WTC11 (cell line): ENCODE measurements at regions not wholly inside any gene's neighbourhood (a gene's known extent, or its start where the extent isn't known, plus 50 kb on each side); places are given as distances from the start of the nearest gene placed in this dataset.

Source experiments
- ATAC-seq: fragments of 200-7000 bp; cut with Tn5 transposase; 2 replicates; pipeline ENCODE4 v1.10.0; 2021; ENCODE audit warnings: mild to moderate bottlenecking, moderate library complexity
- CTCF ChIA-PET: fragments of 300-600 bp; sonication (Branson Sonifier 250); formaldehyde crosslinking; loops from one replicate; lab custom pipeline; 2021; ENCODE audit warnings: antibody characterized with exemption; lab: Charles Lee
- POLR2A ChIA-PET: fragments of 350-600 bp; sonication (Branson Sonifier 250); formaldehyde crosslinking; loops from one replicate; lab custom pipeline; 2021; ENCODE audit warnings: antibody characterized with exemption; lab: Charles Lee
- DNase-seq: peaks from one replicate; pipeline ENCODE4 v3.0.0; 2021; ENCODE audit warnings: low spot score
- H3K27ac Mint-ChIP-seq: 2 replicates; pipeline ENCODE4 v1.8.0; 2021; ENCODE audit warnings: mixed read lengths
- H3K27me3 Mint-ChIP-seq: 2 replicates; pipeline ENCODE4 v1.8.0; 2021; ENCODE audit warnings: low read depth, mild to moderate bottlenecking, moderate library complexity, mixed read lengths
- H3K36me3 Mint-ChIP-seq: 2 replicates; pipeline ENCODE4 v1.8.0; 2021; ENCODE audit warnings: mixed read lengths
- H3K4me1 Mint-ChIP-seq: 2 replicates; pipeline ENCODE4 v1.8.0; 2022; ENCODE audit warnings: mixed read lengths
- H3K4me3 Mint-ChIP-seq: 2 replicates; pipeline ENCODE4 v1.8.0; 2021; ENCODE audit warnings: mild to moderate bottlenecking, moderate library complexity, mixed read lengths
- H3K9me3 Mint-ChIP-seq: 2 replicates; pipeline ENCODE4 v1.8.0; 2021; ENCODE audit warnings: mixed read lengths
- ATF2 ChIP-seq: sonication (generic); formaldehyde crosslinking; IDR thresholded peaks from 2 replicates; pipeline ENCODE4 v1.8.1; 2022; ENCODE audit warnings: low read depth, missing genetic modification reagents, borderline replicate concordance
- ATF3 ChIP-seq: sonication (generic); formaldehyde crosslinking; conservative IDR thresholded peaks from 2 replicates; pipeline ENCODE4 v1.8.1; 2022; ENCODE audit warnings: mild to moderate bottlenecking, missing genetic modification reagents
- HMGXB4 ChIP-seq: sonication (generic); formaldehyde crosslinking; IDR thresholded peaks from 2 replicates; pipeline ENCODE4 v1.8.1; 2023; ENCODE audit warnings: mild to moderate bottlenecking, moderate library complexity, missing genetic modification reagents
- KAT7 ChIP-seq: sonication (generic); formaldehyde crosslinking; IDR thresholded peaks from 2 replicates; pipeline ENCODE4 v1.8.1; 2023; ENCODE audit warnings: missing genetic modification reagents, mild to moderate bottlenecking, borderline replicate concordance
- PRDM15 ChIP-seq: sonication (generic); formaldehyde crosslinking; IDR thresholded peaks from 2 replicates; pipeline ENCODE4 v1.8.0; 2022; ENCODE audit warnings: missing genetic modification reagents
- PREB ChIP-seq: sonication (generic); formaldehyde crosslinking; IDR thresholded peaks from 2 replicates; pipeline ENCODE4 v1.8.1; 2022; ENCODE audit warnings: mild to moderate bottlenecking, missing genetic modification reagents, moderate library complexity, borderline replicate concordance
- RELA ChIP-seq: sonication (generic); formaldehyde crosslinking; IDR thresholded peaks from 2 replicates; pipeline ENCODE4 v1.8.1; 2022; ENCODE audit warnings: missing genetic modification reagents, mild to moderate bottlenecking, borderline replicate concordance
- SMAD4 ChIP-seq: sonication (generic); formaldehyde crosslinking; IDR thresholded peaks from 2 replicates; pipeline ENCODE4 v1.8.0; 2022; ENCODE audit warnings: mild to moderate bottlenecking, missing genetic modification reagents
- ZBTB21 ChIP-seq: sonication (generic); formaldehyde crosslinking; IDR thresholded peaks from 2 replicates; pipeline ENCODE4 v1.8.1; 2023; ENCODE audit warnings: mild to moderate bottlenecking, missing genetic modification reagents, borderline replicate concordance
- ZNF121 ChIP-seq: sonication (generic); formaldehyde crosslinking; IDR thresholded peaks from 2 replicates; pipeline ENCODE4 v1.8.0; 2023; ENCODE audit warnings: missing genetic modification reagents
- ZNF396 ChIP-seq: fragments of 250-450 bp; sonication (Bioruptor Pico); IDR thresholded peaks from 2 replicates; pipeline ENCODE4 v1.8.0; 2021; ENCODE audit warnings: mild to moderate bottlenecking, moderate library complexity, borderline replicate concordance
- ZNF512 ChIP-seq: sonication (generic); formaldehyde crosslinking; IDR thresholded peaks from 2 replicates; pipeline ENCODE4 v1.8.1; 2022; ENCODE audit warnings: missing genetic modification reagents, borderline replicate concordance
- ZNF532 ChIP-seq: fragments of 250-450 bp; sonication (Bioruptor Pico); IDR thresholded peaks from 2 replicates; pipeline ENCODE4 v1.9.0; 2021; ENCODE audit warnings: mild to moderate bottlenecking, borderline replicate concordance
- ZNF671 ChIP-seq: fragments of 250-450 bp; sonication (Bioruptor Pico); IDR thresholded peaks from 2 replicates; pipeline ENCODE4 v1.8.0; 2021; ENCODE audit warnings: mild to moderate bottlenecking

- no peaks in the 10 kb centered on the region for H3K27me3 Mint-ChIP-seq
- TF ChIP-seq HMGXB4 (CRISPR knock-in tag) (no peak), PRDM15 (CRISPR knock-in tag) (no peak), PREB (no peak), RELA (no peak), ZNF671 (no peak), ATF3 (no peak), KAT7 (no peak), ZNF121 (no peak), SMAD4 (CRISPR knock-in tag) (no peak), ZNF512 (no peak), ZBTB21 (no peak), ZNF396 (CRISPR knock-in tag) (no peak), ATF2 (no peak), ZNF532 (no peak)
- no peaks in the 10 kb centered on the region for H3K36me3 Mint-ChIP-seq
- 0 out of 2 replicates have a peak, but pooled peaks cover 3% of the 10 kb centered on the region for H3K9me3 Mint-ChIP-seq
- no peak overlapping the region for H3K4me3 Mint-ChIP-seq
- DNase-seq (no peak), ATAC-seq (no peak)
- ChIA-PET CTCF (no interaction called here), POLR2A (no interaction called here)
- 0 out of 2 replicates have a peak, but pooled peaks cover 5% of the 10 kb centered on the region for H3K4me1 Mint-ChIP-seq
- no peak overlapping the region for H3K27ac Mint-ChIP-seq
Observed at GRCh38 chr14:30125322-30125979, 197.8 kb upstream of the PRKD1 start.
